ENCODE measurements at regions not wholly inside any gene's neighbourhood (a gene's known extent, or its start where the extent isn't known, plus 50 kb on each side); places are given as distances from the start of the nearest gene placed in this dataset.

DNA sequence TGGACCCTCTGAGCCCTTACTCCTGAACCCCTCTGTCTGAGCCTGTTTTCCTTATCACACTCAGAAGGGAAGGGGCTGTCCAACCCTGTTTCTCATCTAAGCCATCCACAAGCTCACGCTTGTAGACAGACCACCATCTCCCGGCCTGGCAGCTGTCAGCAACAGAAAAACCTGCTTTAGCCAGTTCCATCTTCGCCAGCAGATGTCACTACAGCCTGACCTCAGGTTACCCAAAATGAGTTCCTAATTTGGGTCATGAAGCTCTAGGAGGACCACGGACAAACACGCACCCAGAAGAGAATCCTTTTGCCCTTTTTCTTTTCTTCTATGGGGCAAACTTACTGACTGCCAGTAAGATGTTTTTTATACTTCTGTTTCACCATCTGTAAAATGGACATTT, 445.4 kb downstream of the BCOR start:
- no peak overlapping the region for H3K4me3 ChIP-seq (ENCODE audit: low read depth, low read length)
- TF ChIP-seq, protein P1, sequence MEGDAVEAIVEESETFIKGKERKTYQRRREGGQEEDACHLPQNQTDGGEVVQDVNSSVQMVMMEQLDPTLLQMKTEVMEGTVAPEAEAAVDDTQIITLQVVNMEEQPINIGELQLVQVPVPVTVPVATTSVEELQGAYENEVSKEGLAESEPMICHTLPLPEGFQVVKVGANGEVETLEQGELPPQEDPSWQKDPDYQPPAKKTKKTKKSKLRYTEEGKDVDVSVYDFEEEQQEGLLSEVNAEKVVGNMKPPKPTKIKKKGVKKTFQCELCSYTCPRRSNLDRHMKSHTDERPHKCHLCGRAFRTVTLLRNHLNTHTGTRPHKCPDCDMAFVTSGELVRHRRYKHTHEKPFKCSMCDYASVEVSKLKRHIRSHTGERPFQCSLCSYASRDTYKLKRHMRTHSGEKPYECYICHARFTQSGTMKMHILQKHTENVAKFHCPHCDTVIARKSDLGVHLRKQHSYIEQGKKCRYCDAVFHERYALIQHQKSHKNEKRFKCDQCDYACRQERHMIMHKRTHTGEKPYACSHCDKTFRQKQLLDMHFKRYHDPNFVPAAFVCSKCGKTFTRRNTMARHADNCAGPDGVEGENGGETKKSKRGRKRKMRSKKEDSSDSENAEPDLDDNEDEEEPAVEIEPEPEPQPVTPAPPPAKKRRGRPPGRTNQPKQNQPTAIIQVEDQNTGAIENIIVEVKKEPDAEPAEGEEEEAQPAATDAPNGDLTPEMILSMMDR (IDR thresholded peaks at IDR 0.05; ENCODE audit: borderline replicate concordance, insufficient read depth, low read depth, low read length), result peak; percentile 56; the same call in 1 of the 2 replicates

DNA sequence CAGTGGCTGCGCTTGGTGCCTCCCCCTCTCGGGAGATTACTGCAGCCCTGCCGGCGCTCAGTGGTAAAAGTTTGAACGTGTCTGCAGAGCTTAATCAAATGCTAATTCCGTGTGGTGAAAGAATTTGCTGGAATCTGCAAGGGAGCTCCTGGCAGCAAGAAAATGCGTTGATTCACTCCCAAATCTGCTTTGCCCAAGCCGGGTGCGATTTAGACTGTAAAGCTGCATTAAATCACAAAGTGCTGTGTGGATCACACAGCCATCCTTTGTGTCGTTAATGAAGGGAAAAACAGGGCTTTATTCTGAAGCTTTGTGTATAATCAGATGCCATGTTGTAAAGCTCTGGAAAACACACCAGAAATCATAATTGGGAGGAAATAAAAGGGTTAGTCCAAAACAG, 444.1 kb downstream of the BCOR start:
- TF ChIP-seq, protein P1 (IDR thresholded peaks at IDR 0.05; ENCODE audit: borderline replicate concordance, insufficient read depth, low read depth, low read length), result no peak
- H3K4me3 ChIP-seq (ENCODE audit: low read depth, low read length), result no peak overlapping the region

- TF ChIP-seq, protein P1 (IDR thresholded peaks at IDR 0.05; ENCODE audit: borderline replicate concordance, insufficient read depth, low read depth, low read length), result no peak
- no peak overlapping the region for H3K4me3 ChIP-seq (ENCODE audit: low read depth, low read length)
These were observed 443.4 kb downstream of the BCOR start for GRCh38 chrX:39654183-39654925.

- H3K4me3 ChIP-seq (ENCODE audit: low read depth, low read length), result no peak overlapping the region
- TF ChIP-seq, protein P1 (IDR thresholded peaks at IDR 0.05; ENCODE audit: borderline replicate concordance, insufficient read depth, low read depth, low read length), result no peak
These were observed 442.8 kb downstream of the BCOR start for GRCh38 chrX:39654952-39655351.

GRCh38 chrX:39661116-39661907, 436.4 kb downstream of the BCOR start:
- no peak overlapping the region for H3K4me3 ChIP-seq (ENCODE audit: low read depth, low read length)
- TF ChIP-seq, protein P1 (IDR thresholded peaks at IDR 0.05; ENCODE audit: borderline replicate concordance, insufficient read depth, low read depth, low read length), result no peak

DNA sequence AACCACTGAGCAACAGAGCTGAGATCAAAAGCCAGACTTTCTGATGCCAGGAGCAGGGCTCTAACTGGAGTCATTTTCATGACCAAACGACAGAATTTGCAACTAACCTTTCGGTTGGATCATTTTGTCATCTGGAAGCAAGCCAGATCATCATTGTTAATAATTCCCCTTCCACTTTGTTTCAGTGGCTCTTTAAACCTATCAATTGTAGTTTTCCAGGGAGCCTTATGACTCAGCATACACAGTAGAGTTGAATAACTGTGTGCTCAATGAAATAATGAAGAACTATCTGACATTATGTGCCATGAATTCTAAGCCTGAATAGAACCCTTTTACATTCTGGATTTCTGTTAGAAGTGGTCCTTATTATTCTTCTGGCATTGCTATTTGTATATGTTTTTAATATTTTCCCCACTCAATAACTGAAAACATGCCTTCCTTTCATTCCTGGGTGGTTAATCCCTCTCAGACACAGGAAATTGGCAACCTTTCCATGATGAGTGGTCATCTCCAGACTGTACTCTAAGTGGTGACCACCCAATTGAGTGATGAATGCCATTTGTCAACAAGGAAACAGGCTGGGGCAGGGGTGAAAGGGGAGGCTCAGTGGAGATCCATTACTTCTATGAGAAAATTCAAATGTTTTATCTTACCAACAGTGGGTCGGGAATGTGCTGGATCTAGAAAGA, 431.8 kb downstream of the BCOR start:
- no peak overlapping the region for H3K4me3 ChIP-seq (ENCODE audit: low read depth, low read length)
- TF ChIP-seq, protein P1 (IDR thresholded peaks at IDR 0.05; ENCODE audit: borderline replicate concordance, insufficient read depth, low read depth, low read length), result no peak

Measured in GM12875 (cell line).